HG02642 (cell line): ENCODE measurements at regions not wholly inside any gene's neighbourhood (a gene's known extent, or its start where the extent isn't known, plus 50 kb on each side); places are given as distances from the start of the nearest gene placed in this dataset.
"Not testable (repeated sequence)": the region's sequence is repeated elsewhere in the genome, so short reads cannot be mapped to it uniquely, and the experiment has no call there.

Source experiments
- ATAC-seq: cut with Tn5 transposase; IDR thresholded peaks from one replicate; pipeline ENCODE4 v1.9.1; 2021; ENCODE audit warnings: mild to moderate bottlenecking; ENCODE audit not compliant: unreplicated experiment, poor library complexity

- no peak for ATAC-seq
Measured at GRCh38 chrX:43188296-43188695, 410.3 kb upstream of the PPP1R2C start.

- ATAC-seq = no peak
Measured at GRCh38 chrX:43211570-43211969, 433.6 kb upstream of the PPP1R2C start.

GRCh38 chrX:43218198-43218597, 437.9 kb upstream of the MAOA start:
- ATAC-seq = no peak

- no peak for ATAC-seq
Measured at GRCh38 chrX:43224496-43224895, 431.6 kb upstream of the MAOA start.

GRCh38 chrX:43225626-43226328, 430.3 kb upstream of the MAOA start:
- no peak for ATAC-seq

- ATAC-seq = no peak
Measured at GRCh38 chrX:43238461-43238945, 417.6 kb upstream of the MAOA start.

GRCh38 chrX:43239356-43239755, 416.7 kb upstream of the MAOA start:
- no peak for ATAC-seq

- ATAC-seq = no peak
Measured at GRCh38 chrX:43255596-43255995, 400.5 kb upstream of the MAOA start.

GRCh38 chrX:43266487-43266886, 389.6 kb upstream of the MAOA start:
- ATAC-seq = no peak

GRCh38 chrX:43267652-43268051, 388.4 kb upstream of the MAOA start:
- ATAC-seq = no peak

GRCh38 chrX:43269201-43269600, 386.9 kb upstream of the MAOA start:
- ATAC-seq = no peak

GRCh38 chrX:43277879-43278278, 378.2 kb upstream of the MAOA start:
- ATAC-seq = no peak

GRCh38 chrX:43278440-43278839, 377.7 kb upstream of the MAOA start:
- no peak for ATAC-seq

GRCh38 chrX:43279341-43279808, 376.7 kb upstream of the MAOA start:
- no peak for ATAC-seq

GRCh38 chrX:43283187-43283586, 372.9 kb upstream of the MAOA start:
- no peak for ATAC-seq

- ATAC-seq = not testable (repeated sequence)
Measured at GRCh38 chrX:43311625-43312024, 344.5 kb upstream of the MAOA start.

GRCh38 chrX:43313035-43313434, 343.1 kb upstream of the MAOA start:
- no peak for ATAC-seq

- ATAC-seq = no peak
Measured at GRCh38 chrX:43314525-43314924, 341.6 kb upstream of the MAOA start.

GRCh38 chrX:43315622-43316021, 340.5 kb upstream of the MAOA start:
- ATAC-seq = no peak

- no peak for ATAC-seq
Measured at GRCh38 chrX:43316146-43316545, 340.0 kb upstream of the MAOA start.

- no peak for ATAC-seq
Measured at GRCh38 chrX:43317378-43317777, 338.7 kb upstream of the MAOA start.

GRCh38 chrX:43328358-43328946, 327.6 kb upstream of the MAOA start:
- no peak for ATAC-seq
